Astrocyte of the spinal cord (primary cell): ENCODE measurements at regions not wholly inside any gene's neighbourhood (a gene's known extent, or its start where the extent isn't known, plus 50 kb on each side); places are given as distances from the start of the nearest gene placed in this dataset.
A peak's percentile ranks its signal among the peaks of the same experiment; 100 is the strongest.

Source experiments
- DNase-seq: peaks from one replicate; pipeline ENCODE4 v3.0.0; 2011; ENCODE audit warnings: low read depth, low spot score
- H3K4me3 ChIP-seq: 2 replicates; pipeline ENCODE4 v1.5.1; 2011; ENCODE audit warnings: low read depth, mild to moderate bottlenecking, low read length, moderate library complexity
- in situ Hi-C: cut with HindIII; loops from 2 replicates; pipeline ENCODE4 v1.10.0; 2017; ENCODE audit warnings: low sequenced_read_pairs
- TF ChIP-seq, protein P1 (sequence below): IDR thresholded peaks from 2 replicates; pipeline ENCODE4 v1.5.1; 2012; ENCODE audit warnings: low read depth, mild to moderate bottlenecking, low read length, inconsistent platforms

DNA sequence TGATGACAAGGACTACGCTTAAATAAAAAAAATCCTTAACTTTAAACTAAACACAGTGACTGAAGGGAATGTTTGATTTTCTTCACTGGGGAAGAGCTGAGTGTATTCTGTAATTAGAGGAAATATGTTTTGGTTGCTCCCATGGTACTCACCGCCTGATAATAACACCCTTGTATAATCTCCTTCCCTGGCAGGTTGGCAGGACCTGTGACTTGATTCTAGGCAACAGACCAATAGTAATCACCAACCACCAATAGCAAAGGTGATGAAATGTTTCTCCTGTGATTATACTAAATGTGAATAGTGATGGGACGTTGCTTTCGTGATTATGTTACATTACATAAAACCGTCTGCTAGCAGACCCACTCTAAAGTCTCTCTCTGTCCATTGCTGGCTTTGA is 536.8 kb upstream of the CPEB2 start:
- no peak for DNase-seq
- TF ChIP-seq, protein P1, sequence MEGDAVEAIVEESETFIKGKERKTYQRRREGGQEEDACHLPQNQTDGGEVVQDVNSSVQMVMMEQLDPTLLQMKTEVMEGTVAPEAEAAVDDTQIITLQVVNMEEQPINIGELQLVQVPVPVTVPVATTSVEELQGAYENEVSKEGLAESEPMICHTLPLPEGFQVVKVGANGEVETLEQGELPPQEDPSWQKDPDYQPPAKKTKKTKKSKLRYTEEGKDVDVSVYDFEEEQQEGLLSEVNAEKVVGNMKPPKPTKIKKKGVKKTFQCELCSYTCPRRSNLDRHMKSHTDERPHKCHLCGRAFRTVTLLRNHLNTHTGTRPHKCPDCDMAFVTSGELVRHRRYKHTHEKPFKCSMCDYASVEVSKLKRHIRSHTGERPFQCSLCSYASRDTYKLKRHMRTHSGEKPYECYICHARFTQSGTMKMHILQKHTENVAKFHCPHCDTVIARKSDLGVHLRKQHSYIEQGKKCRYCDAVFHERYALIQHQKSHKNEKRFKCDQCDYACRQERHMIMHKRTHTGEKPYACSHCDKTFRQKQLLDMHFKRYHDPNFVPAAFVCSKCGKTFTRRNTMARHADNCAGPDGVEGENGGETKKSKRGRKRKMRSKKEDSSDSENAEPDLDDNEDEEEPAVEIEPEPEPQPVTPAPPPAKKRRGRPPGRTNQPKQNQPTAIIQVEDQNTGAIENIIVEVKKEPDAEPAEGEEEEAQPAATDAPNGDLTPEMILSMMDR: no peak
- H3K4me3 ChIP-seq: no peak overlapping the region
- in situ Hi-C loops: no loop called here

DNA sequence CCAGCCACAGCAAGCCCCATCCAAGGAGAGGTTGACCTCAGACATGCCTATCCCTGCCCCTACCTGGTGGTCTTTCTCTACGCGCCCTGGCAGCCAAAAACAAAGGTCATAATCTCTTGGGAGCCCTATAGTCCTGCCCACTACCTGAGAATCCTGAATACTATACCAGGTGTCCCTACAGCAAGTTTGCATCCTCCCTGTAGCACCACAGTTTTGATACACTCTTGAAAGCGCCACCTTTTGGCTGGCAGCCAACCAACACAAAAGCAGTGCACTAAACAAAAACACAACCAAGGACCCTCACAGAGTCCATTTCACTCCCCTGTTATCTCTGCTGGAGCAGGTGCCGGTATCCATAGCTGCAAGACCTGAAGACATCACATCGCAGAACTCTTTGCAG is 523.8 kb upstream of the CPEB2 start:
- in situ Hi-C loops: no loop called here
- DNase-seq: no peak
- TF ChIP-seq, protein P1: no peak
- no peak overlapping the region for H3K4me3 ChIP-seq

DNA sequence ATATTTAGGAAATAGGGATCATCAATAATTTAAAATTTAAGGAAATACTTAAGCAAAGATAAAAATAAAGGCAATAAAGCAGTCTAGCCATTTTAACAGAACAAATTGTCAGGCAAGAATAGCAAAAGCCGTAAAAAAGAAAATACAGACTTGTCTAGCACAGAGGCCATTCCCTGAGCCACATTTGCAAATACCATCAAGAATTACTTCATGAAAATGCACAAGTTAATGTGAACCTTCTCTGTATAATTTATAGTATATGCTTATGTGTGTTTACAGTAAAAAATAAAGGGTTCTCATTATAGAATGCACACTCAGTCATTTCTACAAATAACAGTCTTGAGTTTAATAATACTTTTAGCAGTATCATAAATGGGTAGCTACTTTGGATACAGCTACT is 505.9 kb upstream of the CPEB2 start:
- H3K4me3 ChIP-seq: no peak overlapping the region
- TF ChIP-seq, protein P1: no peak
- in situ Hi-C loops: no loop called here
- DNase-seq: no peak

DNA sequence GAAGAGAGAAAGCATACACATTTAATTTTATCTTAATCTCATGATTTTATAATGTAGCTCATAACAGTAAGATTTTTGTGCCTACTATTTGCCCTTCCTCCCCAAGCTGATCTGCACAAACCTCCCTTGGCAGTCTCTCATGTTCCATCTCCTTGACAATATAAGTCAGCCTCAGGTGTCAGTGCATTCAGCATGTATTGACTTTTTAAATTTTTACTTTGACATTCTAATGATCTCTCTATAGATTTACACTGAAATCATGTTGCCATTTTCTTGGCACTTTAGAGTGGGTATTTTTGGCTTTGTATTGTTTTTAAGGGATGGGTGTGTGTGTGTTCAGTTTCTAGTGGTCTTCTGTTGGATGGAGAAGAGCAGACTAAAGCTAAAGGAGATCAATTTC is 505.3 kb upstream of the CPEB2 start:
- in situ Hi-C loops: no loop called here
- DNase-seq: no peak
- H3K4me3 ChIP-seq: no peak overlapping the region
- TF ChIP-seq, protein P1: no peak

DNA sequence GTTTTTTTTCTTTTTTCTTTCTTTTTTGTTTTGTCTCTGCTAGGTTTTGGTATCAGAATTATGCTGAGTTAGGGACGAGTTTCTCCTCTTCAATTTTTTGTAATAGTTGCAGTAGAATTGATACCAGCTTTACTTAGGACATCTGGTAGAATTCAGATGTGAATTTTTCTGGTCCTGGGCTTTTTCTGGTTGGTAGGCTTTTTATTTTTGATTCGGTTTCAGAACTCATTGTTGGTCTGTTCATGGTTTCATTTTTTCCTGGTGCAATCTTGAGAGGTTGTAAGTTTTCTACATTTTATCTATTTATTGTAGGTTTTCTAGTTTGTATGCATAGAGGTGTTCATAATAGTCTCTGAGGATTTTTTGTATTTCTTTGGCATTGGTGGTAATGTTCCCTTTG is 498.1 kb upstream of the CPEB2 start:
- in situ Hi-C loops: no loop called here
- TF ChIP-seq, protein P1: no peak
- DNase-seq: no peak

DNA sequence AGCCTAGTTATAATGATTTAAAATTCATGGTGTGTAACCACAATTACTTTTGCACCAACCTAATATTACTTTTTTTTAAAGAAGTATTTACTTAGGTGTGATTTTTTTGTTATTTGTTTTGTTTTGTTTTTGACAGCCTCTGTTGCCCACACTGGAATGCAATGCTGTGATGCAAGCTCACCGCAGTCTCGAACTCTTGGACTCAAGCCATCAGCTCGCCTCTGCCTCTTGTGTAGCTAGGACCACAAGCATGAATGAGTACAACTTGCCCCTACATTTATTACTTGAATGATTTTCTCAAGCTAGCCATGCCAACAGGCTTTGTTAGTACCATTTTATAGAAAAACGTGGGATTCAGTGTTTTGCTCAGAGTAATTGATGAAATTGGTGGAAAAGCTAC is 488.8 kb upstream of the CPEB2 start:
- TF ChIP-seq, protein P1: no peak
- in situ Hi-C loops: no loop called here
- no peak overlapping the region for H3K4me3 ChIP-seq
- DNase-seq: peak; percentile 44

More for the DNA sequence above, 498.1 kb upstream of the CPEB2 start:
- H3K4me3 ChIP-seq: no peak overlapping the region

DNA sequence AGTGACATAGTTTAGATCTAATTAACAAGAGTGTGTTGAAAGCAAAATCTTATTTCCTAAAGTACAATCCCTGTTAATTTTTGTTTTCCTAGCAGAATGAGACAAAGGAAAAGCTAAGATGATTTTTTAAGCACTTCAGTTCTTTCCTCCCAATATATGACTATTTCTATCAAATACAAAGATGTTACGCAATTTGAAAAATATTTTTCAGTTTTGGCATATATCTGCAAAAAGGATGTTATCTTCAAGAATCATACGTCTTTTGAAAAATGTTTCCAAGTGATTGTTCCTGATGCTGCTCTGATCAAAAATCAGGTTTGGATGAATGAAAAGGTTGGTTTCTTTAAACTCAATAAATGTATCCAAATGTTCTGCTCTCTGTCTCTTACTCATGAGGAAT is 486.7 kb upstream of the CPEB2 start:
- DNase-seq: no peak

More for the DNA sequence above, 486.7 kb upstream of the CPEB2 start:
- H3K4me3 ChIP-seq: no peak overlapping the region
- in situ Hi-C loops: no loop called here
- TF ChIP-seq, protein P1: no peak
